ENCODE measurements at regions not wholly inside any gene's neighbourhood (a gene's known extent, or its start where the extent isn't known, plus 50 kb on each side); places are given as distances from the start of the nearest gene placed in this dataset.
A peak's percentile ranks its signal among the peaks of the same experiment; 100 is the strongest.

- Histone ChIP-seq H3K4me3 (ENCODE audit: low read length in 3 of 3) (no peak overlapping the region), H3K36me3 (ENCODE audit: control insufficient read depth in 2 of 3, insufficient read depth in 3 of 3, low read length in 3 of 3) (no peaks in the 10 kb centered on the region), H3K9ac (ENCODE audit: low read length in 3 of 3) (no peak overlapping the region), H3K27me3 (ENCODE audit: control insufficient read depth, insufficient read depth, low read length) (no peaks in the 10 kb centered on the region), H3K4me1 (ENCODE audit: control insufficient read depth in 2 of 3, insufficient read depth in 2 of 3, low read depth in 1 of 3, low read length in 3 of 3) (no peaks in the 10 kb centered on the region), H3K27ac (ENCODE audit: low read depth in 2 of 2, low read length in 2 of 2) (no peak overlapping the region), H3K9me3 (ENCODE audit: control insufficient read depth in 2 of 3, insufficient read depth in 1 of 3, low read length in 3 of 3) (no peaks in the 10 kb centered on the region)
- DNase-seq (peak in 2 of 5 donors; percentile 8 to 24), FAIRE-seq (no peak)
- intact Hi-C loops (cut with DNase I): no loop called here
- no peak for TF ChIP-seq CTCF (IDR thresholded peaks at IDR 0.05; ENCODE audit: borderline replicate concordance, extremely low read depth, insufficient read depth)
Measured at GRCh38 chr20:7665376-7665775, 274.9 kb downstream of the HAO1 start.

- H3K36me3 ChIP-seq (ENCODE audit: control insufficient read depth in 2 of 3, insufficient read depth in 3 of 3, low read length in 3 of 3): no peaks in the 10 kb centered on the region
- no peak overlapping the region for H3K4me3 ChIP-seq (ENCODE audit: low read length in 3 of 3)
- intact Hi-C loops (cut with DNase I): no loop called here
- no peaks in the 10 kb centered on the region for H3K9me3 ChIP-seq (ENCODE audit: control insufficient read depth in 2 of 3, insufficient read depth in 1 of 3, low read length in 3 of 3)
- H3K4me1 ChIP-seq (ENCODE audit: control insufficient read depth in 2 of 3, insufficient read depth in 2 of 3, low read depth in 1 of 3, low read length in 3 of 3): no peaks in the 10 kb centered on the region
- no peak for TF ChIP-seq CTCF (IDR thresholded peaks at IDR 0.05; ENCODE audit: borderline replicate concordance, extremely low read depth, insufficient read depth)
- H3K27ac ChIP-seq (ENCODE audit: low read depth in 2 of 2, low read length in 2 of 2): no peak overlapping the region
- no peak overlapping the region for H3K9ac ChIP-seq (ENCODE audit: low read length in 3 of 3)
- no peaks in the 10 kb centered on the region for H3K27me3 ChIP-seq (ENCODE audit: control insufficient read depth, insufficient read depth, low read length)
- FAIRE-seq: no peak
- no peak for DNase-seq
Measured at GRCh38 chr20:7667194-7667593, 273.1 kb downstream of the HAO1 start.

DNA sequence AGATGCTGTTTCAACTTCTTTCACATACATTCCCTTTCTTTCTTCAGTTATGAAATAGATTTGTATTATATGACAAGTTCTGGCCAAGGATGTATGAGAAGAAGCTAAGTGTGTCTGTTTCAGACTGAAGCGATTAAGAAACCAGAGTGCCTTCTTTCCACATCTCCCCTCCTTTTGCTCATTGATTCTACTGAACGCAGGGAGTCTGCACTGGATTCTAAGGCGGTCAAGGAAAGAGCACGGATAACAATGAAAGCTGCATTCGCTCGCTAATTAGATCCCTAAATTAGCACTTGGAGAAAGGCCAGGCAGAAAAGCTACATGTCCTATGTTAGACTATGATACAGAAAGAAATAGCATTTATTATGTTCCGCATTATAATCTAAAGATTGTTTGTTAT, 267.7 kb downstream of the HAO1 start:
- Histone ChIP-seq H3K27me3 (ENCODE audit: control insufficient read depth, insufficient read depth, low read length) (no peaks in the 10 kb centered on the region), H3K4me3 (ENCODE audit: low read length in 3 of 3) (no peak overlapping the region), H3K27ac (ENCODE audit: low read depth in 2 of 2, low read length in 2 of 2) (no peak overlapping the region), H3K9me3 (ENCODE audit: control insufficient read depth in 2 of 3, insufficient read depth in 1 of 3, low read length in 3 of 3) (no peaks in the 10 kb centered on the region), H3K36me3 (ENCODE audit: control insufficient read depth in 2 of 3, insufficient read depth in 3 of 3, low read length in 3 of 3) (no peaks in the 10 kb centered on the region), H3K9ac (ENCODE audit: low read length in 3 of 3) (no peak overlapping the region), H3K4me1 (ENCODE audit: control insufficient read depth in 2 of 3, insufficient read depth in 2 of 3, low read depth in 1 of 3, low read length in 3 of 3) (no peaks in the 10 kb centered on the region)
- no peak for TF ChIP-seq CTCF (IDR thresholded peaks at IDR 0.05; ENCODE audit: borderline replicate concordance, extremely low read depth, insufficient read depth)
- DNase-seq (no peak), FAIRE-seq (no peak)
- intact Hi-C loops (cut with DNase I): no loop called here

- Histone ChIP-seq H3K27ac (ENCODE audit: low read depth in 2 of 2, low read length in 2 of 2) (no peak overlapping the region), H3K9me3 (ENCODE audit: control insufficient read depth in 2 of 3, insufficient read depth in 1 of 3, low read length in 3 of 3) (no peaks in the 10 kb centered on the region), H3K4me3 (ENCODE audit: low read length in 3 of 3) (no peak overlapping the region), H3K4me1 (ENCODE audit: control insufficient read depth in 2 of 3, insufficient read depth in 2 of 3, low read depth in 1 of 3, low read length in 3 of 3) (no peaks in the 10 kb centered on the region), H3K9ac (ENCODE audit: low read length in 3 of 3) (no peak overlapping the region), H3K27me3 (ENCODE audit: control insufficient read depth, insufficient read depth, low read length) (no peaks in the 10 kb centered on the region), H3K36me3 (ENCODE audit: control insufficient read depth in 2 of 3, insufficient read depth in 3 of 3, low read length in 3 of 3) (no peaks in the 10 kb centered on the region)
- no peak for FAIRE-seq
- peak in 1 of 5 donors; percentile 19 for DNase-seq
- intact Hi-C loops (cut with DNase I): no loop called here
- no peak for TF ChIP-seq CTCF (IDR thresholded peaks at IDR 0.05; ENCODE audit: borderline replicate concordance, extremely low read depth, insufficient read depth)
Measured at GRCh38 chr20:7673841-7674240, 266.4 kb downstream of the HAO1 start.
